Neuronal stem cell (in vitro differentiated cells): ENCODE measurements at regions not wholly inside any gene's neighbourhood (a gene's known extent, or its start where the extent isn't known, plus 50 kb on each side); places are given as distances from the start of the nearest gene placed in this dataset.

Experiments
- DNase-seq: peaks from one replicate; pipeline ENCODE4 v3.0.0-alpha.2; 2013; ENCODE audit warnings: low spot score
- H2AFZ ChIP-seq: one replicate; pipeline ENCODE4 v1.6.1; 2013; ENCODE audit warnings: mild to moderate bottlenecking, low read length, inconsistent platforms
- H2AK5ac ChIP-seq: 2 replicates; pipeline ENCODE4 v1.6.1; 2013; ENCODE audit warnings: low read depth, mild to moderate bottlenecking, inconsistent platforms, low read length, moderate library complexity, mixed read lengths
- H2BK120ac ChIP-seq: 2 replicates; pipeline ENCODE4 v1.6.1; 2013; ENCODE audit warnings: low read depth, mild to moderate bottlenecking, inconsistent platforms, low read length, moderate library complexity, mixed read lengths
- H2BK12ac ChIP-seq: one replicate; pipeline ENCODE4 v1.6.1; 2013; ENCODE audit warnings: low read length, inconsistent platforms
- H2BK15ac ChIP-seq: 2 replicates; pipeline ENCODE4 v1.6.1; 2013; ENCODE audit warnings: mild to moderate bottlenecking, low read length, inconsistent platforms, mixed read lengths
- H2BK5ac ChIP-seq: one replicate; pipeline ENCODE4 v1.6.1; 2013; ENCODE audit warnings: inconsistent platforms, mild to moderate bottlenecking, low read length, moderate library complexity
- H3K14ac ChIP-seq: one replicate; pipeline ENCODE4 v1.6.1; 2013; ENCODE audit warnings: low read length, inconsistent platforms
- H3K18ac ChIP-seq: 2 replicates; pipeline ENCODE4 v1.6.1; 2013; ENCODE audit warnings: low read length, inconsistent platforms
- H3K23ac ChIP-seq: 2 replicates; pipeline ENCODE4 v1.6.1; 2013; ENCODE audit warnings: low read depth, mild to moderate bottlenecking, mixed read lengths, low read length, inconsistent platforms; ENCODE audit not compliant: poor library complexity
- H3K27ac ChIP-seq: replicated peaks from 3 replicates; pipeline ENCODE4 v1.5.1; 2013; ENCODE audit warnings: low read length, inconsistent platforms
- H3K27me3 ChIP-seq, 3 experiments: 2 replicates each; pipeline ENCODE4 v1.6.1; 2013; ENCODE audit warnings: low read length in 3 of 3, mild to moderate bottlenecking in 2 of 3, inconsistent platforms in 1 of 3, low read depth in 1 of 3, mixed read lengths in 1 of 3, moderate library complexity in 1 of 3; ENCODE audit not compliant: control insufficient read depth in 3 of 3, insufficient read depth in 3 of 3
- H3K36me3 ChIP-seq, 2 donors: replicated peaks in 1 of 2; 2 replicates each; pipeline ENCODE4 v1.6.1; 2013; ENCODE audit warnings: low read length in 2 of 2; ENCODE audit not compliant: control insufficient read depth in 2 of 2, insufficient read depth in 2 of 2
- H3K4ac ChIP-seq: 2 replicates; pipeline ENCODE4 v1.6.1; 2013; ENCODE audit warnings: inconsistent platforms, mild to moderate bottlenecking, low read length, moderate library complexity
- H3K4me1 ChIP-seq, 2 donors: 1 replicate in 1 of 2; 2 replicates in 1 of 2; pipeline ENCODE4 v1.6.1; 2013; ENCODE audit warnings: low read length in 2 of 2, low read depth in 1 of 2; ENCODE audit not compliant: control insufficient read depth in 2 of 2, insufficient read depth in 1 of 2
- H3K4me2 ChIP-seq: one replicate; pipeline ENCODE4 v1.6.1; 2013; ENCODE audit warnings: mild to moderate bottlenecking, low read length, inconsistent platforms; ENCODE audit not compliant: insufficient read depth, poor library complexity, severe bottlenecking
- H3K4me3 ChIP-seq, 2 donors: 2 replicates each; pipeline ENCODE4 v1.5.1; 2013; ENCODE audit warnings: low read length in 2 of 2, mild to moderate bottlenecking in 2 of 2, inconsistent platforms in 1 of 2, moderate library complexity in 1 of 2
- H3K79me1 ChIP-seq: one replicate; pipeline ENCODE4 v1.6.1; 2013; ENCODE audit warnings: low read depth, mild to moderate bottlenecking, inconsistent platforms, low read length, moderate library complexity
- H3K9ac ChIP-seq: one replicate; pipeline ENCODE4 v1.6.1; 2013; ENCODE audit warnings: mild to moderate bottlenecking, low read depth, low read length, inconsistent platforms; ENCODE audit not compliant: poor library complexity
- H3K9me3 ChIP-seq, 2 donors: replicated peaks in 1 of 2; 2 replicates each; pipeline versions ENCODE3 to v1.6.1; 2013; ENCODE audit warnings: low read length in 2 of 2, mild to moderate bottlenecking in 2 of 2, inconsistent platforms in 1 of 2, low read depth in 1 of 2, mixed read lengths in 1 of 2, moderate library complexity in 1 of 2; ENCODE audit not compliant: control insufficient read depth in 2 of 2, insufficient read depth in 1 of 2
- H4K8ac ChIP-seq: one replicate; pipeline ENCODE4 v1.6.1; 2013; ENCODE audit warnings: low read depth, mild to moderate bottlenecking, inconsistent platforms, low read length, moderate library complexity
- H4K91ac ChIP-seq: one replicate; pipeline ENCODE4 v1.6.1; 2013; ENCODE audit warnings: low read length, low read depth, mild to moderate bottlenecking, inconsistent platforms; ENCODE audit not compliant: poor library complexity
- WGBS, 2 donors: extraction: QIAGEN DNeasy Blood & Tissue Kit; methylation state at CpG; one replicate each; pipeline ENCODE4 v1.1.7; 2013; ENCODE audit warnings: missing lambda C conversion rate in 2 of 2, mixed read lengths in 1 of 2; ENCODE audit not compliant: insufficient read length in 2 of 2, insufficient replicate concordance in 1 of 2; ENCODE audit errors: extremely low coverage in 2 of 2; 5-methylcytosine and 5-hydroxymethylcytosine counted together

- H3K9me3 ChIP-seq: peaks cover 0 to 4% of the 10 kb centered on the region in 2 donors
- no peaks in the 10 kb centered on the region for H3K79me1 ChIP-seq
- H4K91ac ChIP-seq: no peak overlapping the region
- H2AK5ac ChIP-seq: no peak overlapping the region
- no peak overlapping the region for H3K9ac ChIP-seq
- H2BK5ac ChIP-seq: no peak overlapping the region
- H2BK15ac ChIP-seq: no peak overlapping the region
- no CpG with 5 or more reads among the region's 15 CpGs for WGBS, 2 donors
- H2BK120ac ChIP-seq: no peak overlapping the region
- no peak overlapping the region for H3K27ac ChIP-seq
- H4K8ac ChIP-seq: no peak overlapping the region
- peaks cover 20 to 78% (median 45%) of the 10 kb centered on the region in 3 experiments for H3K27me3 ChIP-seq
- H2BK12ac ChIP-seq: no peak overlapping the region
- no peak overlapping the region for H3K23ac ChIP-seq
- no peaks in the 10 kb centered on the region for H3K36me3 ChIP-seq
- H2AFZ ChIP-seq: no peak overlapping the region
- H3K14ac ChIP-seq: no peak overlapping the region
- H3K4ac ChIP-seq: no peak overlapping the region
- no peak overlapping the region for H3K4me2 ChIP-seq
- DNase-seq: no peak
- H3K4me1 ChIP-seq: peaks cover 0 to 9% of the 10 kb centered on the region in 2 donors
- no peak overlapping the region for H3K4me3 ChIP-seq
- H3K18ac ChIP-seq: no peak overlapping the region
These were observed 290.3 kb upstream of the NFE2L3 start for GRCh38 chr7:25861601-25862260.

- no peak overlapping the region for H2BK120ac ChIP-seq
These were observed 289.6 kb upstream of the NFE2L3 start for GRCh38 chr7:25862261-25863004.

GRCh38 chr7:25863005-25863728, 288.8 kb upstream of the NFE2L3 start:
- H3K4me1 ChIP-seq: peaks cover 0 to 9% of the 10 kb centered on the region in 2 donors
- no peak overlapping the region for H4K91ac ChIP-seq
- H3K9me3 ChIP-seq: peaks cover 0 to 4% of the 10 kb centered on the region in 2 donors
- peaks cover 14 to 86% (median 35%) of the 10 kb centered on the region in 3 experiments for H3K27me3 ChIP-seq
- H2BK5ac ChIP-seq: no peak overlapping the region
- H2AK5ac ChIP-seq: no peak overlapping the region
- H3K79me1 ChIP-seq: no peaks in the 10 kb centered on the region
- no peak overlapping the region for H3K4me3 ChIP-seq
- H2BK120ac ChIP-seq: no peak overlapping the region
- H3K9ac ChIP-seq: no peak overlapping the region
- WGBS, 2 donors: no CpG with 5 or more reads among the region's 13 CpGs
- no peak overlapping the region for H3K4me2 ChIP-seq
- no peak for DNase-seq
- no peaks in the 10 kb centered on the region for H3K36me3 ChIP-seq
- no peak overlapping the region for H3K23ac ChIP-seq
- H3K27ac ChIP-seq: no peak overlapping the region
- H3K18ac ChIP-seq: no peak overlapping the region
- H3K14ac ChIP-seq: no peak overlapping the region
- no peak overlapping the region for H2AFZ ChIP-seq
- no peak overlapping the region for H2BK12ac ChIP-seq
- no peak overlapping the region for H2BK15ac ChIP-seq
- H3K4ac ChIP-seq: no peak overlapping the region
- H4K8ac ChIP-seq: no peak overlapping the region

More at GRCh38 chr7:25862261-25863004, 289.6 kb upstream of the NFE2L3 start:
- Histone ChIP-seq H2BK12ac (no peak overlapping the region), H3K23ac (no peak overlapping the region), H2AK5ac (no peak overlapping the region), H2AFZ (no peak overlapping the region), H3K9ac (no peak overlapping the region), H4K91ac (no peak overlapping the region), H3K4ac (no peak overlapping the region), H3K4me1 (peaks cover 0 to 9% of the 10 kb centered on the region in 2 donors), H2BK15ac (no peak overlapping the region), H3K27ac (no peak overlapping the region), H3K36me3 (no peaks in the 10 kb centered on the region), H3K18ac (no peak overlapping the region), H3K14ac (no peak overlapping the region), H4K8ac (no peak overlapping the region), H3K27me3 (peaks cover 20 to 85% (median 42%) of the 10 kb centered on the region in 3 experiments), H3K9me3 (peaks cover 0 to 4% of the 10 kb centered on the region in 2 donors), H2BK5ac (no peak overlapping the region), H3K79me1 (no peaks in the 10 kb centered on the region), H3K4me2 (no peak overlapping the region), H3K4me3 (no peak overlapping the region)
- no CpG with 5 or more reads among the region's 45 CpGs for WGBS, 2 donors
- DNase-seq: peak; percentile 100

GRCh38 chr7:25863729-25864110, 288.3 kb upstream of the NFE2L3 start:
- Histone ChIP-seq H2BK120ac (no peak overlapping the region), H3K27me3 (peaks cover 11 to 86% (median 30%) of the 10 kb centered on the region in 3 experiments), H2BK5ac (no peak overlapping the region)

More at GRCh38 chr7:25863729-25864110, 288.3 kb upstream of the NFE2L3 start:
- H2BK12ac ChIP-seq: no peak overlapping the region
- H3K9ac ChIP-seq: no peak overlapping the region
- no peak overlapping the region for H4K91ac ChIP-seq
- H3K79me1 ChIP-seq: no peaks in the 10 kb centered on the region
- no peak overlapping the region for H3K4me2 ChIP-seq
- no peak overlapping the region for H3K23ac ChIP-seq
- H3K9me3 ChIP-seq: peaks cover 0 to 4% of the 10 kb centered on the region in 2 donors
- no peaks in the 10 kb centered on the region for H3K36me3 ChIP-seq
- no peak for DNase-seq
- no CpG with 5 or more reads among the region's 3 CpGs for WGBS, 2 donors
- no peak overlapping the region for H3K14ac ChIP-seq
- no peak overlapping the region for H4K8ac ChIP-seq
- no peak overlapping the region for H3K18ac ChIP-seq
- no peak overlapping the region for H2AFZ ChIP-seq
- no peak overlapping the region for H2AK5ac ChIP-seq
- H3K4ac ChIP-seq: no peak overlapping the region
- no peak overlapping the region for H3K4me3 ChIP-seq
- no peak overlapping the region for H3K27ac ChIP-seq
- H3K4me1 ChIP-seq: peaks cover 0 to 7% of the 10 kb centered on the region in 2 donors
- H2BK15ac ChIP-seq: no peak overlapping the region
